MM.1S (cell line): ENCODE measurements at regions not wholly inside any gene's neighbourhood (a gene's known extent, or its start where the extent isn't known, plus 50 kb on each side); places are given as distances from the start of the nearest gene placed in this dataset.

Experiments used
- DNase-seq: peaks from one replicate; pipeline ENCODE4 v3.0.0-alpha.2; 2015
- H2AFZ ChIP-seq: fragments of 300-600 bp; sonication (generic); 2 replicates; pipeline ENCODE4 v1.6.0; 2016; ENCODE audit warnings: antibody characterized with exemption, low read length
- H3F3A ChIP-seq: fragments of 300-600 bp; sonication (generic); 2 replicates; pipeline ENCODE4 v1.6.1; 2016; ENCODE audit warnings: mild to moderate bottlenecking, antibody characterized with exemption, low read length, moderate library complexity, mixed read lengths; ENCODE audit not compliant: insufficient read depth
- H3K27ac ChIP-seq: fragments of 300-600 bp; sonication (generic); 2 replicates; pipeline ENCODE4 v1.5.1; 2016; ENCODE audit warnings: mild to moderate bottlenecking, low read length
- H3K27me3 ChIP-seq: fragments of 300-600 bp; sonication (generic); replicated peaks from 2 replicates; pipeline ENCODE4 v1.6.0; 2016; ENCODE audit warnings: low read length; ENCODE audit not compliant: insufficient read depth
- H3K36me3 ChIP-seq: fragments of 300-600 bp; sonication (generic); replicated peaks from 2 replicates; pipeline ENCODE4 v1.6.1; 2016; ENCODE audit warnings: mild to moderate bottlenecking, low read length, mixed read lengths; ENCODE audit not compliant: insufficient read depth
- H3K4me1 ChIP-seq: fragments of 300-600 bp; sonication (generic); 2 replicates; pipeline ENCODE4 v1.6.1; 2016; ENCODE audit warnings: low read length, mixed read lengths
- H3K4me2 ChIP-seq: fragments of 300-600 bp; sonication (generic); 2 replicates; pipeline ENCODE4 v1.6.0; 2016; ENCODE audit warnings: low read depth, low read length
- H3K4me3 ChIP-seq: fragments of 300-600 bp; sonication (generic); 2 replicates; pipeline ENCODE4 v1.5.1; 2016; ENCODE audit warnings: low read length, mixed read lengths
- H3K79me2 ChIP-seq: fragments of 300-600 bp; sonication (generic); 2 replicates; pipeline ENCODE4 v1.6.1; 2016; ENCODE audit warnings: mixed run types, low read length, mixed read lengths
- H3K9ac ChIP-seq: fragments of 300-600 bp; sonication (generic); 2 replicates; pipeline ENCODE4 v1.6.1; 2016; ENCODE audit warnings: low read length, mixed read lengths
- H3K9me2 ChIP-seq: fragments of 300-600 bp; sonication (generic); replicated peaks from 2 replicates; pipeline ENCODE4 v1.6.1; 2016; ENCODE audit warnings: mild to moderate bottlenecking, low read length, mixed read lengths; ENCODE audit not compliant: insufficient read depth
- H3K9me3 ChIP-seq: fragments of 300-600 bp; sonication (generic); replicated peaks from 2 replicates; pipeline ENCODE4 v1.6.1; 2016; ENCODE audit warnings: mild to moderate bottlenecking, low read length, mixed read lengths; ENCODE audit not compliant: insufficient read depth
- H4K20me1 ChIP-seq: fragments of 300-600 bp; sonication (generic); 2 replicates; pipeline ENCODE4 v1.6.1; 2016; ENCODE audit warnings: mild to moderate bottlenecking, low read length, moderate library complexity, mixed read lengths; ENCODE audit not compliant: insufficient read depth
- CTCF ChIP-seq: fragments of 300-600 bp; sonication (generic); IDR thresholded peaks from 2 replicates; pipeline ENCODE4 v1.5.1; 2016; ENCODE audit warnings: antibody characterized with exemption, low read length, mixed read lengths
- EZH2 ChIP-seq: fragments of 300-600 bp; sonication (generic); optimal IDR thresholded peaks from 2 replicates; pipeline ENCODE3; 2017; ENCODE audit warnings: low read depth, mild to moderate bottlenecking, antibody characterized with exemption, low read length, mixed read lengths
- EZH2phosphoT487 ChIP-seq: fragments of 300-600 bp; sonication (generic); IDR thresholded peaks from 2 replicates; pipeline ENCODE4 v1.6.1; 2018; ENCODE audit warnings: antibody characterized with exemption, low read length

- Histone ChIP-seq H3K27ac (no peak overlapping the region), H3K9ac (no peak overlapping the region), H3F3A (no peaks in the 10 kb centered on the region), H3K4me3 (no peak overlapping the region), H3K36me3 (no peaks in the 10 kb centered on the region), H3K27me3 (no peaks in the 10 kb centered on the region), H3K4me2 (no peak overlapping the region), H4K20me1 (no peaks in the 10 kb centered on the region), H3K9me2 (no peaks in the 10 kb centered on the region), H2AFZ (no peak overlapping the region), H3K9me3 (no peaks in the 10 kb centered on the region), H3K79me2 (no peaks in the 10 kb centered on the region), H3K4me1 (no peaks in the 10 kb centered on the region)
- no peak for TF ChIP-seq EZH2phosphoT487
- TF ChIP-seq CTCF: no peak
- TF ChIP-seq EZH2: no peak
- DNase-seq: no peak
Observed at GRCh38 chr1:212201461-212201860, 83.7 kb upstream of the PPP2R5A start.

- no peaks in the 10 kb centered on the region for H3K4me1 ChIP-seq
- no peak overlapping the region for H3K4me2 ChIP-seq
- no peaks in the 10 kb centered on the region for H3K79me2 ChIP-seq
- no peak for TF ChIP-seq EZH2phosphoT487
- no peak for TF ChIP-seq CTCF
- TF ChIP-seq EZH2: no peak
- H3K9me3 ChIP-seq: no peaks in the 10 kb centered on the region
- no peak overlapping the region for H3K9ac ChIP-seq
- H3K9me2 ChIP-seq: no peaks in the 10 kb centered on the region
- H3K36me3 ChIP-seq: no peaks in the 10 kb centered on the region
- no peaks in the 10 kb centered on the region for H4K20me1 ChIP-seq
- no peaks in the 10 kb centered on the region for H3F3A ChIP-seq
- no peak overlapping the region for H3K27ac ChIP-seq
- no peaks in the 10 kb centered on the region for H3K27me3 ChIP-seq
- DNase-seq: no peak
- no peak overlapping the region for H2AFZ ChIP-seq
- H3K4me3 ChIP-seq: no peak overlapping the region
Observed at GRCh38 chr1:212203630-212204029, 81.6 kb upstream of the PPP2R5A start.

- no peaks in the 10 kb centered on the region for H3K9me3 ChIP-seq
- no peak for DNase-seq
- H3K9me2 ChIP-seq: no peaks in the 10 kb centered on the region
- no peaks in the 10 kb centered on the region for H3K27me3 ChIP-seq
- H3K4me1 ChIP-seq: no peaks in the 10 kb centered on the region
- no peak overlapping the region for H3K9ac ChIP-seq
- H3K4me3 ChIP-seq: no peak overlapping the region
- H3F3A ChIP-seq: no peaks in the 10 kb centered on the region
- H3K27ac ChIP-seq: no peak overlapping the region
- H2AFZ ChIP-seq: no peak overlapping the region
- H4K20me1 ChIP-seq: no peaks in the 10 kb centered on the region
- H3K79me2 ChIP-seq: no peaks in the 10 kb centered on the region
- no peaks in the 10 kb centered on the region for H3K36me3 ChIP-seq
- no peak overlapping the region for H3K4me2 ChIP-seq
- no peak for TF ChIP-seq EZH2phosphoT487
- TF ChIP-seq CTCF: no peak
- no peak for TF ChIP-seq EZH2
Observed at GRCh38 chr1:212205006-212205405, 80.2 kb upstream of the PPP2R5A start.
